H9 (cell line): ENCODE measurements at regions not wholly inside any gene's neighbourhood (a gene's known extent, or its start where the extent isn't known, plus 50 kb on each side); places are given as distances from the start of the nearest gene placed in this dataset.

Source experiments
- DNase-seq: peaks from one replicate; pipeline ENCODE4 v3.0.0-alpha.2; 2017
- H2AFZ ChIP-seq: one replicate; pipeline ENCODE4 v1.6.1; 2013; ENCODE audit warnings: mild to moderate bottlenecking, low read length, control low read depth, moderate library complexity
- H2AK5ac ChIP-seq: 2 replicates; pipeline ENCODE4 v1.6.1; 2013; ENCODE audit warnings: low read length, control low read depth, mixed read lengths; ENCODE audit not compliant: insufficient read length
- H2BK120ac ChIP-seq: one replicate; pipeline ENCODE4 v1.6.1; 2013; ENCODE audit warnings: low read depth, mild to moderate bottlenecking, low read length, control low read depth, inconsistent platforms; ENCODE audit not compliant: poor library complexity, severe bottlenecking
- H2BK12ac ChIP-seq: 2 replicates; pipeline ENCODE4 v1.6.1; 2013; ENCODE audit warnings: low read length, control low read depth, mixed read lengths, low read depth; ENCODE audit not compliant: insufficient read length
- H2BK15ac ChIP-seq: 2 replicates; pipeline ENCODE4 v1.6.1; 2013; ENCODE audit warnings: low read depth, low read length, control low read depth
- H2BK20ac ChIP-seq: one replicate; pipeline ENCODE4 v1.6.1; 2013; ENCODE audit warnings: low read depth, mild to moderate bottlenecking, low read length, control low read depth, inconsistent platforms; ENCODE audit not compliant: poor library complexity, severe bottlenecking
- H2BK5ac ChIP-seq: 2 replicates; pipeline ENCODE4 v1.6.1; 2013; ENCODE audit warnings: low read length, control low read depth, mixed read lengths; ENCODE audit not compliant: insufficient read length
- H3K14ac ChIP-seq: 2 replicates; pipeline ENCODE4 v1.6.1; 2013; ENCODE audit warnings: low read length, control low read depth; ENCODE audit not compliant: insufficient read depth
- H3K18ac ChIP-seq: 2 replicates; pipeline ENCODE4 v1.6.1; 2013; ENCODE audit warnings: low read depth, mild to moderate bottlenecking, mixed read lengths, low read length, control low read depth; ENCODE audit not compliant: insufficient read length
- H3K23ac ChIP-seq: 2 replicates; pipeline ENCODE4 v1.6.1; 2013; ENCODE audit warnings: low read length, control low read depth, mixed read lengths, low read depth; ENCODE audit not compliant: insufficient read length
- H3K23me2 ChIP-seq: 2 replicates; pipeline ENCODE4 v1.6.1; 2013; ENCODE audit warnings: low read depth, mild to moderate bottlenecking, mixed read lengths, low read length, control low read depth; ENCODE audit not compliant: insufficient read length, poor library complexity, severe bottlenecking
- H3K27ac ChIP-seq: 2 replicates; pipeline ENCODE4 v1.5.1; 2013; ENCODE audit warnings: low read length, control low read depth, mixed read lengths, low read depth; ENCODE audit not compliant: insufficient read length
- H3K27me3 ChIP-seq: 2 replicates; pipeline ENCODE4 v1.6.1; 2013; ENCODE audit warnings: low read length, control low read depth, inconsistent platforms; ENCODE audit not compliant: insufficient read depth
- H3K4ac ChIP-seq: 2 replicates; pipeline ENCODE4 v1.6.1; 2013; ENCODE audit warnings: low read depth, mild to moderate bottlenecking, control low read depth, inconsistent platforms, low read length, moderate library complexity
- H3K4me1 ChIP-seq: 2 replicates; pipeline ENCODE4 v1.6.1; 2013; ENCODE audit warnings: low read length, control low read depth, inconsistent platforms; ENCODE audit not compliant: insufficient read depth
- H3K4me2 ChIP-seq: 2 replicates; pipeline ENCODE4 v1.6.1; 2013; ENCODE audit warnings: low read length, control low read depth, mixed read lengths; ENCODE audit not compliant: insufficient read length, insufficient read depth
- H3K56ac ChIP-seq: 2 replicates; pipeline ENCODE4 v1.6.1; 2013; ENCODE audit warnings: low read depth, mild to moderate bottlenecking, mixed read lengths, low read length, control low read depth; ENCODE audit not compliant: insufficient read length
- H3K79me1 ChIP-seq: 2 replicates; pipeline ENCODE4 v1.6.1; 2013; ENCODE audit warnings: low read depth, mild to moderate bottlenecking, moderate library complexity, low read length, control low read depth, inconsistent platforms; ENCODE audit not compliant: insufficient read depth, poor library complexity, severe bottlenecking
- H3K79me2 ChIP-seq: 2 replicates; pipeline ENCODE4 v1.6.1; 2013; ENCODE audit warnings: low read length, control low read depth, inconsistent platforms; ENCODE audit not compliant: insufficient read depth
- H3K9ac ChIP-seq: 2 replicates; pipeline ENCODE4 v1.6.1; 2013; ENCODE audit warnings: low read length, control low read depth, mixed read lengths; ENCODE audit not compliant: insufficient read length; ENCODE audit errors: extremely low read depth
- H3K9me3 ChIP-seq: one replicate; pipeline ENCODE4 v1.6.1; 2013; ENCODE audit warnings: low read depth, low read length, inconsistent platforms; ENCODE audit not compliant: control insufficient read depth
- H3T11ph ChIP-seq: one replicate; pipeline ENCODE4 v1.6.1; 2013; ENCODE audit warnings: mild to moderate bottlenecking, low read length, control low read depth, inconsistent platforms
- H4K20me1 ChIP-seq: one replicate; pipeline ENCODE4 v1.6.1; 2013; ENCODE audit not compliant: control insufficient read depth, insufficient read length, insufficient read depth
- H4K5ac ChIP-seq: 2 replicates; pipeline ENCODE4 v1.6.1; 2013; ENCODE audit warnings: low read depth, mild to moderate bottlenecking, mixed read lengths, low read length, control low read depth; ENCODE audit not compliant: insufficient read length
- H4K8ac ChIP-seq: replicated peaks from 2 replicates; pipeline ENCODE4 v1.6.1; 2013; ENCODE audit warnings: low read length, control low read depth, mixed read lengths, low read depth; ENCODE audit not compliant: insufficient read length
- H4K91ac ChIP-seq: 2 replicates; pipeline ENCODE4 v1.6.1; 2013; ENCODE audit warnings: low read depth, mild to moderate bottlenecking, moderate library complexity, mixed read lengths, low read length, control low read depth; ENCODE audit not compliant: insufficient read length
- H3K27ac Mint-ChIP-seq, 3 experiments: 2 replicates in 2 of 3; 3 replicates in 1 of 3; pipeline ENCODE4 v1.8.0; 2020 to 2021; ENCODE audit warnings: mixed read lengths in 3 of 3, mild to moderate bottlenecking in 1 of 3, moderate library complexity in 1 of 3
- H3K27me3 Mint-ChIP-seq: 2 replicates; pipeline ENCODE4 v1.8.0; 2021; ENCODE audit warnings: low read depth, mild to moderate bottlenecking, moderate library complexity, mixed read lengths
- H3K36me3 Mint-ChIP-seq, 3 experiments: 2 replicates in 2 of 3; 3 replicates in 1 of 3; pipeline ENCODE4 v1.8.0; 2020 to 2021; ENCODE audit warnings: low read depth in 3 of 3, mixed read lengths in 3 of 3; ENCODE audit not compliant: insufficient read depth in 1 of 3
- H3K4me1 Mint-ChIP-seq, 2 experiments: 2 replicates each; pipeline ENCODE4 v1.8.0; 2020; ENCODE audit warnings: mixed read lengths in 2 of 2
- H3K4me3 Mint-ChIP-seq, 2 experiments: 2 replicates in 1 of 2; 3 replicates in 1 of 2; pipeline ENCODE4 v1.8.0; 2020 to 2021; ENCODE audit warnings: mild to moderate bottlenecking in 2 of 2, mixed read lengths in 2 of 2, moderate library complexity in 1 of 2
- H3K9me3 Mint-ChIP-seq, 2 experiments: 2 replicates in 1 of 2; 3 replicates in 1 of 2; pipeline ENCODE4 v1.8.0; 2020; ENCODE audit warnings: mild to moderate bottlenecking in 2 of 2, mixed read lengths in 2 of 2, moderate library complexity in 1 of 2
- CTCF ChIP-seq: fragments of 200-600 bp; sonication (generic); conservative IDR thresholded peaks from 3 replicates; pipeline ENCODE4 v1.8.0; 2021; ENCODE audit warnings: antibody characterized with exemption, mild to moderate bottlenecking
- WGBS: extraction: QIAGEN DNeasy Blood & Tissue Kit; methylation state at CpG from one replicate; pipeline ENCODE4 v1.1.7; 2013; ENCODE audit warnings: missing lambda C conversion rate, low lambda C conversion rate, mixed read lengths; ENCODE audit not compliant: insufficient read length; ENCODE audit errors: extremely low coverage; 5-methylcytosine and 5-hydroxymethylcytosine counted together

- H3K4ac ChIP-seq = no peak overlapping the region
- no peaks in the 10 kb centered on the region for H3K27me3 ChIP-seq
- no peak overlapping the region for H2AFZ ChIP-seq
- H3K79me2 ChIP-seq = peaks cover 2% of the 10 kb centered on the region; the same call in 1 of the 2 replicates
- H4K20me1 ChIP-seq = no peaks in the 10 kb centered on the region
- Mint-ChIP-seq H3K9me3 (no peaks in the 10 kb centered on the region), H3K27me3 (no peaks in the 10 kb centered on the region), H3K4me3 (no peak overlapping the region), H3K4me1 (peaks cover 0 to 3% of the 10 kb centered on the region in 2 experiments), H3K36me3 (peaks cover 24 to 58% (median 38%) of the 10 kb centered on the region in 3 experiments; a peak in 6 of 7 replicates), H3K27ac (no peak overlapping the region)
- no peak for TF ChIP-seq CTCF
- H4K8ac ChIP-seq = no peak overlapping the region
- H3K4me1 ChIP-seq = no peaks in the 10 kb centered on the region
- DNase-seq = no peak
- no peak overlapping the region for H2BK20ac ChIP-seq
- H2BK120ac ChIP-seq = no peak overlapping the region
- peaks cover 6% of the 10 kb centered on the region for H3K79me1 ChIP-seq
- no peak overlapping the region for H3K27ac ChIP-seq
- H2BK12ac ChIP-seq = no peak overlapping the region
- H4K91ac ChIP-seq = no peak overlapping the region
- no CpG with 5 or more reads among the region's 54 CpGs for WGBS
- H3K9ac ChIP-seq = no peak overlapping the region
- no peak overlapping the region for H3K56ac ChIP-seq
- H3K4me2 ChIP-seq = no peak overlapping the region
- H3K23me2 ChIP-seq = no peaks in the 10 kb centered on the region
- no peak overlapping the region for H3K23ac ChIP-seq
- no peak overlapping the region for H2BK15ac ChIP-seq
- H2BK5ac ChIP-seq = no peak overlapping the region
- H3K18ac ChIP-seq = no peak overlapping the region
- no peak overlapping the region for H3T11ph ChIP-seq
- H3K9me3 ChIP-seq = no peaks in the 10 kb centered on the region
- H3K14ac ChIP-seq = no peak overlapping the region
- H4K5ac ChIP-seq = no peak overlapping the region
- no peak overlapping the region for H2AK5ac ChIP-seq
Observed at GRCh38 chr7:66556549-66557213, 72.0 kb upstream of the KCTD7 start.
